Mesothelial cell of epicardium (in vitro differentiated cells): ENCODE measurements at regions not wholly inside any gene's neighbourhood (a gene's known extent, or its start where the extent isn't known, plus 50 kb on each side); places are given as distances from the start of the nearest gene placed in this dataset.

Experiments used
- DNase-seq, 2 experiments: peaks; one replicate each; pipeline ENCODE4 v3.0.0; 2021; ENCODE audit warnings: low spot score in 2 of 2; ENCODE audit not compliant: unreplicated experiment in 2 of 2
- H3K27ac Mint-ChIP-seq: 2 replicates; pipeline ENCODE4 v1.8.0; 2021; ENCODE audit warnings: mixed read lengths
- H3K27me3 Mint-ChIP-seq: 2 replicates; pipeline ENCODE4 v1.8.0; 2021; ENCODE audit warnings: low read depth, mixed read lengths
- H3K36me3 Mint-ChIP-seq: 2 replicates; pipeline ENCODE4 v1.8.0; 2021; ENCODE audit warnings: mixed read lengths
- H3K4me1 Mint-ChIP-seq: 2 replicates; pipeline ENCODE4 v1.8.0; 2021; ENCODE audit warnings: mixed read lengths
- H3K4me3 Mint-ChIP-seq: 2 replicates; pipeline ENCODE4 v1.8.0; 2021; ENCODE audit warnings: mild to moderate bottlenecking, moderate library complexity, mixed read lengths
- H3K9me3 Mint-ChIP-seq: 2 replicates; pipeline ENCODE4 v1.8.0; 2021; ENCODE audit warnings: mixed read lengths
- CTCF ChIP-seq: fragments of 200-600 bp; sonication (generic); IDR thresholded peaks from one replicate; pipeline ENCODE4 v1.5.0; 2021; ENCODE audit warnings: antibody characterized with exemption; ENCODE audit not compliant: unreplicated experiment

GRCh38 chr10:112871021-112871420, 79.0 kb upstream of the TCF7L2 start:
- Mint-ChIP-seq H3K27ac (no peak overlapping the region), H3K4me1 (no peaks in the 10 kb centered on the region), H3K36me3 (peaks cover 3% of the 10 kb centered on the region), H3K27me3 (no peaks in the 10 kb centered on the region), H3K4me3 (no peak overlapping the region), H3K9me3 (peaks cover 31% of the 10 kb centered on the region)
- DNase-seq: no peak
- no peak for TF ChIP-seq CTCF

- DNase-seq: no peak
- H3K27ac Mint-ChIP-seq: no peak overlapping the region
- H3K27me3 Mint-ChIP-seq: no peaks in the 10 kb centered on the region
- H3K9me3 Mint-ChIP-seq: peaks cover 26% of the 10 kb centered on the region
- peak; percentile 46 for TF ChIP-seq CTCF
- H3K4me1 Mint-ChIP-seq: no peaks in the 10 kb centered on the region
- H3K36me3 Mint-ChIP-seq: no peaks in the 10 kb centered on the region
- no peak overlapping the region for H3K4me3 Mint-ChIP-seq
Observed at GRCh38 chr10:112872728-112873127, 77.3 kb upstream of the TCF7L2 start.

GRCh38 chr10:112873541-112873940, 76.5 kb upstream of the TCF7L2 start:
- DNase-seq: no peak
- Mint-ChIP-seq H3K27ac (no peak overlapping the region), H3K27me3 (no peaks in the 10 kb centered on the region), H3K4me1 (no peaks in the 10 kb centered on the region), H3K9me3 (peaks cover 26% of the 10 kb centered on the region), H3K4me3 (no peak overlapping the region), H3K36me3 (no peaks in the 10 kb centered on the region)
- TF ChIP-seq CTCF: no peak

GRCh38 chr10:112874982-112875381, 75.1 kb upstream of the TCF7L2 start:
- TF ChIP-seq CTCF: no peak
- Mint-ChIP-seq H3K36me3 (no peaks in the 10 kb centered on the region), H3K27me3 (no peaks in the 10 kb centered on the region), H3K4me1 (no peaks in the 10 kb centered on the region), H3K27ac (no peak overlapping the region), H3K9me3 (peaks cover 26% of the 10 kb centered on the region), H3K4me3 (no peak overlapping the region)
- no peak for DNase-seq

- no peak overlapping the region for H3K27ac Mint-ChIP-seq
- no peaks in the 10 kb centered on the region for H3K4me1 Mint-ChIP-seq
- peaks cover 26% of the 10 kb centered on the region for H3K9me3 Mint-ChIP-seq
- no peak for DNase-seq
- H3K4me3 Mint-ChIP-seq: no peak overlapping the region
- H3K27me3 Mint-ChIP-seq: no peaks in the 10 kb centered on the region
- H3K36me3 Mint-ChIP-seq: no peaks in the 10 kb centered on the region
- no peak for TF ChIP-seq CTCF
Observed at GRCh38 chr10:112875476-112876267, 74.4 kb upstream of the TCF7L2 start.
